Transverse colon (tissue), 3 donors: ENCODE measurements at regions not wholly inside any gene's neighbourhood (a gene's known extent, or its start where the extent isn't known, plus 50 kb on each side); places are given as distances from the start of the nearest gene placed in this dataset.

Experiments
- CTCF ChIP-seq, 5 experiments: fragments of 200-600 bp in 3 of 5; fragments of 450-650 bp in 2 of 5; sonication (generic) in 3 of 5; IDR thresholded peaks; 1 replicate in 2 of 5; 2 replicates in 3 of 5; pipeline ENCODE4 v1.5.1; 2016 to 2017; ENCODE audit warnings: antibody characterized with exemption in 5 of 5, inconsistent platforms in 3 of 5, mild to moderate bottlenecking in 2 of 5, moderate library complexity in 1 of 5
- POLR2A ChIP-seq: fragments of 450-650 bp; IDR thresholded peaks from one replicate; pipeline ENCODE4 v1.6.1; 2016; ENCODE audit warnings: antibody characterized with exemption, mild to moderate bottlenecking, moderate library complexity

GRCh38 chr11:127844876-127845275 lies 742.5 kb downstream of the ETS1 start:
- TF ChIP-seq POLR2A (no peak), CTCF (IDR thresholded peaks at IDR 0.05) (no peak)
